GM04503 (cell line): ENCODE measurements at regions not wholly inside any gene's neighbourhood (a gene's known extent, or its start where the extent isn't known, plus 50 kb on each side); places are given as distances from the start of the nearest gene placed in this dataset.
"Not testable (repeated sequence)": the region's sequence is repeated elsewhere in the genome, so short reads cannot be mapped to it uniquely, and the experiment has no call there.

ENCODE experiments used
- DNase-seq: peaks from one replicate; pipeline ENCODE4 v3.0.0-alpha.2; 2012; ENCODE audit warnings: low read depth

DNA sequence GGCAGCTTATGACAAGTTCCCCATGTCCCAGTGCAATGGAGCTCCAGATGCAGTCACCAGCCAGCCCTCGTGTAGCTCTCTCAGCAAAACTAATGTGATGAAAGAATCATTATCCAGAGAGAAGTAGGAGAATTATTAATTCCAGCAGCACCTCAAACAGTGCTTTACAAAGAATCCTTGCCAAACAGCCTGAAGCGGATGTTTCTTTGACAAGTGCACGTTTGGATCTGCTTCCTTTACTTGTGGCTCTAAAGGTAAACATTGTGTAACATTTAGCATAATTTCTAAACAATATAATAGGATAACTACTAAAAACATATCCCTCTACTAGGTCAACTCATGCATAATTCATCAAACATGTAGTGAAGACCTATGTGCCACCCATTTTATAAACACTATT lies 197.0 kb downstream of the FAM181B start:
- no peak for DNase-seq

DNA sequence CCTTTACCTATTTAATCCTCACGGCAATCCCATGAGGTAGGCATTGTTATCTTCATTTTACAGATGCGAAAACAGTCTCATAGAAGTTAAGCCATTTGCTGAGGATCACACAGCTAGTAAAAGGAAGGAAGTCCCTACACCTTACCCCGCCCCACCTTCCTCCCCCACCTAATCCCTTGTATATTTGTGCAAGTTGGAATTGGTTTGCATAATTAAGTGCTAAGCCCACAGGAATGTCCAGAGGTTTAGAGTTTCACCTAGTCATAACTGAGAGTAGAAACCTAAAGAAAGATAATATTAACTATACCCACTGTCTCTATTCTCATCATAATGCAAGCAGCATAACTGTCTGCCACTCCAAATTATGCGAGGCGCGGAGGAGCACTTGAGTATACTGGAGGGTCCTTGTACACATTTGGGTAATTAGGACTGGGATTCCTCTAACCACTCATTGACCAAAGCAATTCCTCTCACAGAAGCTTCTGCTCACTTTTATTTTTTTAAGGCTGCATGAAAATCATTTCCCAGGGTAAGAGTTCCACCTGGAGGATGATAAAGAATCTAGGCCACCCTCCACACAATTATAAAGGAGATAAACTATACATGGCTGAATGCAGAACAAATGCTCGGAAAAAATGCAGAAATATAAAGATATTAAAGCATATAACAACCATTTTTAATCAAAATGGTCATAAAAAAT lies 199.9 kb downstream of the FAM181B start:
- no peak for DNase-seq

DNA sequence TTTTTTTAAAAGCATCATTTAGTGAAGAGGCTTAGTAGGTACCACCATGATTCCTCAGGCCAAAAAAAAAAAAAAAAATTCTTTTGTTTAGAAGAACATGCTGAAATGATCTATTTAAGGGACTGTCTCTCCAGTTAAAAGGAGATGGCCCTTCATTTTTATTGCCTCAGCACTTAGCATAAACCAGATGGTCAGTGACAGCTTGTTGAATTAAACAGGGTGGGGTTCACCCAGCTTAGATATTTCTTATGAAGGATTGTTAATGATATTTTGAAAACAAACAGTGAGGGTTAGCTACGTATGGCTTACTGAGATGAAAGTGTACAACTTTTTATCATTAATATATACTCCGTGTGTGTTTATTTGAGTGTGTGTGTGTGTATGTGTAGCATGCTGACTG lies 203.7 kb downstream of the FAM181B start:
- DNase-seq, result no peak

DNA sequence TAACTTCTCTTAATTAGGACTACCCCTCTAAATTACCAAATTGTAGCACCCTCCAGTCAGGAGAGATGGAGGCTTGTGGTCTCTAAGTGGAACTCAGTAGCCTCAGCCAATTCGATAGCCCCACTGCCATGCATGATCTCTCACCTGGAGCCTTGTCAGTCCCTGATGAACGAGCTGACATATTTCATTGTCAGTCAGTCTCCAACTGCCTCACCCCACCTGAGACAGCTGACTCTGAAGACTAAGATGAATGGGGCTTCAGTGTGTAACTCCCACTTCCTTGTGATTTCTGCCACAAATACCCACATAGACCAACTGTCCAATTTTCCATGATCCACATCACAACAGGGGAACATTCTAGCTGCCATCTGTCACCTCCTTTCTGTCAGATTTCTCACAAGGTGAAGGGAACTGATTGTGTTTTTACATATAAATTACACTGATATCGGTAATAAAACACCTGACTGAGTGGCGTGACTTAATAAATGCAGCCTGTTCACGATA lies 206.5 kb downstream of the FAM181B start:
- DNase-seq, result no peak

DNA sequence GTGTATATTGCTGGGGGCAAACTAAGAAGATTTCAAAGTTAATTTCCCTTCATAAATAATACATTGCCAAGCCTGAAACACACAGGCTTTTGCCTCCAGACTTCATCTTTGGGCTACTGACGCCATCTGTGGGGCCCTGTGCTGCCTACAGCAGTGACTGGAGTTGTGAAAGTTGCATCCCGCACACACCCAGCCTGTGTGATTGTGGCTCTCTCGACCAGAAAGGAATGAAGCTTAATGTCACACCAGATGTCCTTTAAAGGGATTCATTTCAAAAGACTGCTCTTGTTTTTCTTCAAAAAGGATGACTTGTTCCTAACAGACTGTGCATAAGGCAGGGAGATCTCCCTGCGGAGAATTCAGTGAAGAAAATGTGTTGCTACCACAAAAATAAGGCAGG lies 210.5 kb downstream of the FAM181B start:
- no peak for DNase-seq

- DNase-seq, result no peak
These were observed 212.2 kb downstream of the FAM181B start for GRCh38 chr11:82521427-82521826.

GRCh38 chr11:82507288-82507687 lies 226.4 kb downstream of the FAM181B start:
- DNase-seq, result no peak

DNA sequence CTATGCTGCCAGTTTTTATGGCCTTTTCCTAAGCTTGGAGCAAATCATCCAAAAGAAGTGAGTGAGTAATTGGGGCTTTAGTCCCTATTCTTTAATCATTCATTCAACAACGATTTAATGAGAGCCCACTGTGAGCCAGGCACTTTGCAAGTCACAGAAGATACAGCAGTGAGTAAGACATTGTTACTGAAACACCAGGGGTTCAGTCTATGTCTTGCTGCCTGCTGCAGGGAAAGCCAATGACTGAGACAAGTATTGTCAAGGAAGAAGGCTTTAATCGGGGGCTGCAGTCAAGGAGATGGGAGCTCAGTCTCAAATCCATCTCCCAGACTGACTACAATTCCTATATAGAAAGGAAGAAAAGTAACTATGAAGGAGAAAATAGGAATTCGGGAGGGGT lies 228.3 kb downstream of the FAM181B start:
- no peak for DNase-seq

- not testable (repeated sequence) for DNase-seq
These were observed 232.5 kb downstream of the FAM181B start for GRCh38 chr11:82501174-82501573.

- no peak for DNase-seq
These were observed 238.7 kb downstream of the FAM181B start for GRCh38 chr11:82494988-82495432.

GRCh38 chr11:82474876-82475275 lies 258.8 kb downstream of the FAM181B start:
- no peak for DNase-seq

DNA sequence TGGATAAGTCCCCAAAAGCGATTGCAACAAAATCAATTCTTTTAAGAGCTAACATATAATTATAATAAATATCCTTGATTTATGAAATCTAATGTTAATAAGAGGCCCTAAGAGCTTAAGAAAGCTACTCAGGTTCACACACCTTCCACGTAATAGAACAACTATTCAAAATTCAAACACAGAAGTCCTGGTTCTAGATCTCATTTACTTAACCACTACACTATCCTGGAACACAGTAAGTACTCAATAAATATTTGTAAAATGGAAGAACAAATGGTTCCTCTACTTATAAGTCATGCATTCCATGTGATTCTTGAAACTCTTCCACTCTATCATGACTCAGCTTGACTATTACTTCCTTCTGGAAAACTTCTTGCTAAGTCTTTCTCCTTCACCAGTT lies 268.2 kb downstream of the FAM181B start:
- DNase-seq, result no peak

DNA sequence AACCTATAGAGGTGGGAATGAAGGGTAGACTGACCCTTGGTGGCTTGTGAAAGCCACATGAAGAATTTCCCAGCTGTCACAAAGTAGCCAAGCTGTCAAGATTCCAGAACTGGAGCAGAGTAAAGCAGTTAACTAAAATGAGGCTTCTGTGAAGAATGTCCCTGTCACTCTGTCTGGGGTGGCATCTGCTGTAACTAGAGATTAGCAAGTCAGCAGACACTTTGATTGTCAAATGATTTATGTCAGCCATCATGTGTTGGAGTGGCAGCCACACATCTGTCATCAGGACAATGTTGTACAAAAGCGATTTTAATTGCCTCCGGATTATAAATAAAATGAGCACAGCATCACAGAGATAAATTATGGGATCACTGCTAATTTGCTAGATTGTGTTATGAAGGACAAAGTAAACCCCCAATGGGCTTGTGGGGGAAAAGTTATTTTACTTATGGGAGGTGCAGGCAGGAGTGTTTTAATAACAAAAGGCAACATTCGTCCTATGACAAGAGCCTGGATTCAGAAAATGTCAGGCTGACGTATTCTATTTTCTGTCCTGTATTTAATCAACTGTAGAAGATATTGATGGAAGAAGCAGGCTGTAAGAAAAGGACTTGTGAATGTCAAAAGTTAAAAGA lies 270.9 kb downstream of the FAM181B start:
- no peak for DNase-seq

GRCh38 chr11:82458761-82459160 lies 274.9 kb downstream of the FAM181B start:
- no peak for DNase-seq

DNA sequence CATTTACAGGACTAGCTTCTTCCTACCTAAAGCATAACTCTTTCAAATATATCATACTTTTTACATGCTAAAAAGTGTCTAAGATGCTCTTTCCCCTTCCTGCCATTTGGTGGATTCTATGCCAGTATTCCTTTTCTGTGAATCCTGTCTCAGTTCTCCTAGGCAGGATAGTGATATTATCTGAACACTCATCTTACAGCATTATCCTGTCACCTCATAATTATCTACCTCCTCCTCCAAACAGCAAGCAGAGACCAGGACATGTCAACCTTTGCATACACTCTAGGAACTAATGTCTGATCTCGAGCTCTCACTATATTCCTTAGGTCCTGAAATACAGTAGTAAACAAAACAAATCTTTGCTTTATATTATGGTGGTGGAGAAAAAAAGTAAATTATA lies 275.5 kb downstream of the FAM181B start:
- DNase-seq, result no peak

GRCh38 chr11:82450996-82451395 lies 282.7 kb downstream of the FAM181B start:
- no peak for DNase-seq

- DNase-seq, result no peak
These were observed 327.1 kb downstream of the FAM181B start for GRCh38 chr11:82406611-82407010.

DNA sequence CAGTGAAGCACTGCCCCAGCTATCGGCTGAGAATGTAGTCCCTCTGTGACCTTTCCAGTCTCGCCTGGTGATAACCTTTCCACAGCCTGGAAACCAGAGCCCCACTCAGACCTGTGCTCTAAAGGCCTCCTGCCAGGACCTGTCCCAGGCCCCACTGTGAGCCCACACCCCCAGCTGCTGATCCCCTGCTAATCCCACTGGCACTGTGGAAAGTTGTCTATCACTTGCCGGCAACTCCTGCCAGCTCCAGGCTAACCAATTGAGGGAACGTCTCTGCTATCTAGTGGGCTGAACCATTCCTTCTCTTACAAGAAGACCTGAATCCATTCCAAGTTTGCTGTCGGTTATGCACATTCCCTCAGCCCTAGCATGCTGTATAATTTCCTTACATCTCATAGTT lies 328.2 kb downstream of the FAM181B start:
- DNase-seq, result no peak

- DNase-seq, result no peak
These were observed 328.7 kb downstream of the FAM181B start for GRCh38 chr11:82404981-82405380.

GRCh38 chr11:82403640-82404305 lies 329.9 kb downstream of the FAM181B start:
- no peak for DNase-seq

- no peak for DNase-seq
These were observed 335.3 kb downstream of the FAM181B start for GRCh38 chr11:82398300-82398815.

GRCh38 chr11:82396639-82397038 lies 337.0 kb downstream of the FAM181B start:
- not testable (repeated sequence) for DNase-seq

DNA sequence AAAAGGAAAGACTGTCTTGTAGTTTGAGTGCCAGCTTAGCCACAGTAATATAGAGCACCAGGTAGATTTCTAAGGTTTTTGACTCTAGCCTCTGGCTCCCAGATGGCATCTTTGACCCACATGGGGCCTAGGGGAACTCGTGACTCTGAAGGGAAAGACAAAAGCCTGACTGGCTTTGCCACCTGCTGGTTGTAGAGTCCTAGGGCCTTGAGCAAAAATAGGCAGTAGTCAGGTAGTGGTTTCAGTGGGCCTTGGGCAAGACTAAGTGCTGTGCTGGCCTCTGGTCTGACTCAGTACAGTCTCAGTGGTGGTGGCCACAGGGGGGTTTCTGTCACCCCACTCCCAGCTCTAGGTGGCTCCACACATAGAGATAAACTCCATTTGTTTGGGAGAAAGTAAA lies 349.4 kb downstream of the FAM181B start:
- no peak for DNase-seq
